Progenitor cell of endocrine pancreas (in vitro differentiated cells): ENCODE measurements at regions not wholly inside any gene's neighbourhood (a gene's known extent, or its start where the extent isn't known, plus 50 kb on each side); places are given as distances from the start of the nearest gene placed in this dataset.

Experiments
- DNase-seq: peaks from one replicate; pipeline ENCODE4 v3.0.0; 2021; ENCODE audit warnings: low spot score; ENCODE audit not compliant: unreplicated experiment
- H3K27ac Mint-ChIP-seq: 2 replicates; pipeline ENCODE4 v1.8.0; 2021; ENCODE audit warnings: mild to moderate bottlenecking, moderate library complexity, mixed read lengths
- H3K27me3 Mint-ChIP-seq: 2 replicates; pipeline ENCODE4 v1.8.0; 2021; ENCODE audit warnings: mixed read lengths
- H3K36me3 Mint-ChIP-seq: 2 replicates; pipeline ENCODE4 v1.8.0; 2022; ENCODE audit warnings: mixed read lengths; ENCODE audit not compliant: insufficient read depth
- H3K4me1 Mint-ChIP-seq: 2 replicates; pipeline ENCODE4 v1.8.0; 2021; ENCODE audit warnings: low read depth, mixed read lengths
- H3K4me3 Mint-ChIP-seq: 2 replicates; pipeline ENCODE4 v1.8.0; 2021; ENCODE audit warnings: low read depth, mild to moderate bottlenecking, moderate library complexity, mixed read lengths
- H3K9me3 Mint-ChIP-seq: 2 replicates; pipeline ENCODE4 v1.8.0; 2021; ENCODE audit warnings: low read depth, mixed read lengths
- CTCF ChIP-seq: fragments of 200-600 bp; sonication (generic); IDR thresholded peaks from one replicate; pipeline ENCODE4 v1.5.0; 2021; ENCODE audit warnings: antibody characterized with exemption, mild to moderate bottlenecking; ENCODE audit not compliant: unreplicated experiment

GRCh38 chr2:103740631-103741030, 978.8 kb downstream of the TMEM182 start:
- H3K27ac Mint-ChIP-seq, result no peak overlapping the region
- H3K4me3 Mint-ChIP-seq, result no peak overlapping the region
- no peaks in the 10 kb centered on the region for H3K9me3 Mint-ChIP-seq
- no peaks in the 10 kb centered on the region for H3K36me3 Mint-ChIP-seq
- H3K27me3 Mint-ChIP-seq, result no peaks in the 10 kb centered on the region
- no peak for TF ChIP-seq CTCF
- DNase-seq, result no peak
- H3K4me1 Mint-ChIP-seq, result peaks cover 9% of the 10 kb centered on the region

- no peak for DNase-seq
- peaks cover 6% of the 10 kb centered on the region for H3K27me3 Mint-ChIP-seq
- H3K27ac Mint-ChIP-seq, result no peak overlapping the region
- H3K4me1 Mint-ChIP-seq, result peaks cover 10% of the 10 kb centered on the region
- no peak overlapping the region for H3K4me3 Mint-ChIP-seq
- no peaks in the 10 kb centered on the region for H3K36me3 Mint-ChIP-seq
- no peaks in the 10 kb centered on the region for H3K9me3 Mint-ChIP-seq
- TF ChIP-seq CTCF, result no peak
Measured at GRCh38 chr2:103743195-103743594, 981.4 kb downstream of the TMEM182 start.

DNA sequence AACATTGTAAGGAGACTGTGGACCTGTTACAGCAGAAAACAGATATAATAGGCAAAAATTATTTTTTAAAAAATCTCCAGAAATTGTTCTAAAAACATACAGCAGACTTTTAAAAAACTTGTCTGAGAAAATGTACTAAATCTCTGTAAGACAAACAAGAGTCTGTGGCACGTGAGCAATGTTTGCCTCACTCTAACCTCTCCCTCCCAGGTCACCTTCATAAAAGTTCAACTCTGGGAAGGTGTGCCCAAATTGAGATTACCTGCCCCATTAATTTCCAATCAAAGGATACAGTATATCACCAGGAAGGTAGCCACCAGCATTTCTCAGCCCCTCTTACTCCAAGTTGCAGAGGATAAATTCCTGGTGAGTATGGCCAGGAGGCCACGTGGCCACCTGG, 992.7 kb downstream of the TMEM182 start:
- Mint-ChIP-seq H3K27me3 (no peaks in the 10 kb centered on the region), H3K4me3 (no peak overlapping the region), H3K9me3 (peaks cover 7% of the 10 kb centered on the region), H3K27ac (no peak overlapping the region), H3K4me1 (no peaks in the 10 kb centered on the region), H3K36me3 (no peaks in the 10 kb centered on the region)
- no peak for TF ChIP-seq CTCF
- DNase-seq, result no peak

- Mint-ChIP-seq H3K27ac (no peak overlapping the region), H3K27me3 (no peaks in the 10 kb centered on the region), H3K9me3 (peaks cover 4% of the 10 kb centered on the region), H3K36me3 (no peaks in the 10 kb centered on the region), H3K4me1 (no peaks in the 10 kb centered on the region), H3K4me3 (no peak overlapping the region)
- no peak for TF ChIP-seq CTCF
- DNase-seq, result no peak
Measured at GRCh38 chr2:103773884-103774283, 1012.1 kb downstream of the TMEM182 start.

GRCh38 chr2:103780088-103780702, 1018.4 kb downstream of the TMEM182 start:
- TF ChIP-seq CTCF, result no peak
- Mint-ChIP-seq H3K4me1 (peaks cover 6% of the 10 kb centered on the region), H3K27me3 (peaks cover 5% of the 10 kb centered on the region), H3K36me3 (no peaks in the 10 kb centered on the region), H3K9me3 (peaks cover 4% of the 10 kb centered on the region), H3K4me3 (no peak overlapping the region), H3K27ac (no peak overlapping the region)
- no peak for DNase-seq
